ENCODE measurements at regions not wholly inside any gene's neighbourhood (a gene's known extent, or its start where the extent isn't known, plus 50 kb on each side); places are given as distances from the start of the nearest gene placed in this dataset.
"Not testable (repeated sequence)": the region's sequence is repeated elsewhere in the genome, so short reads cannot be mapped to it uniquely, and the experiment has no call there.

- ATAC-seq (no peak), DNase-seq (ENCODE audit: low spot score) (no peak)
- Mint-ChIP-seq H3K9me3 (no peaks in the 10 kb centered on the region), H3K4me3 (no peak overlapping the region), H3K27ac (no peak overlapping the region), H3K36me3 (no peaks in the 10 kb centered on the region), H3K27me3 (peaks cover 26 to 48% of the 10 kb centered on the region in 2 donors), H3K4me1 (ENCODE audit: low read depth in 2 of 2) (no peaks in the 10 kb centered on the region)
These were observed 98.9 kb upstream of the MAPRE2 start for GRCh38 chr18:34942276-34942675.

- Mint-ChIP-seq H3K27ac (no peak overlapping the region), H3K36me3 (no peaks in the 10 kb centered on the region), H3K4me1 (ENCODE audit: low read depth in 2 of 2) (no peaks in the 10 kb centered on the region), H3K9me3 (no peaks in the 10 kb centered on the region), H3K4me3 (no peak overlapping the region), H3K27me3 (peaks cover 22 to 42% of the 10 kb centered on the region in 2 donors)
- ATAC-seq (no peak), DNase-seq (ENCODE audit: low spot score) (no peak)
These were observed 98.2 kb upstream of the MAPRE2 start for GRCh38 chr18:34942975-34943374.

- Mint-ChIP-seq H3K4me3 (no peak overlapping the region), H3K9me3 (no peaks in the 10 kb centered on the region), H3K27ac (no peak overlapping the region), H3K36me3 (no peaks in the 10 kb centered on the region), H3K27me3 (peaks cover 22 to 42% of the 10 kb centered on the region in 2 donors), H3K4me1 (ENCODE audit: low read depth in 2 of 2) (no peaks in the 10 kb centered on the region)
- ATAC-seq (no peak), DNase-seq (ENCODE audit: low spot score) (no peak)
These were observed 97.6 kb upstream of the MAPRE2 start for GRCh38 chr18:34943587-34943986.

- Mint-ChIP-seq H3K27me3 (peaks cover 12 to 21% of the 10 kb centered on the region in 2 donors), H3K4me1 (ENCODE audit: low read depth in 2 of 2) (no peaks in the 10 kb centered on the region), H3K4me3 (no peak overlapping the region), H3K9me3 (no peaks in the 10 kb centered on the region), H3K36me3 (no peaks in the 10 kb centered on the region), H3K27ac (no peak overlapping the region)
- DNase-seq (ENCODE audit: low spot score), result no peak
- no peak for ATAC-seq
These were observed 93.5 kb upstream of the MAPRE2 start for GRCh38 chr18:34947711-34948125.

GRCh38 chr18:34951625-34952379 lies 89.4 kb upstream of the MAPRE2 start:
- Mint-ChIP-seq H3K36me3 (peaks cover 6% of the 10 kb centered on the region), H3K27me3 (peaks cover 12 to 19% of the 10 kb centered on the region in 2 donors), H3K4me3 (no peak overlapping the region), H3K9me3 (peaks cover 4% of the 10 kb centered on the region), H3K27ac (no peak overlapping the region), H3K4me1 (ENCODE audit: low read depth in 2 of 2) (no peaks in the 10 kb centered on the region)
- DNase-seq (ENCODE audit: low spot score) (no peak), ATAC-seq (no peak)

- Mint-ChIP-seq H3K36me3 (peaks cover 6% of the 10 kb centered on the region), H3K4me3 (no peak overlapping the region), H3K4me1 (ENCODE audit: low read depth in 2 of 2) (no peaks in the 10 kb centered on the region), H3K9me3 (peaks cover 4% of the 10 kb centered on the region), H3K27ac (no peak overlapping the region), H3K27me3 (peaks cover 19 to 32% of the 10 kb centered on the region in 2 donors)
- ATAC-seq (no peak), DNase-seq (ENCODE audit: low spot score) (no peak)
These were observed 88.0 kb upstream of the MAPRE2 start for GRCh38 chr18:34953212-34953611.

GRCh38 chr18:34955494-34955893 lies 85.7 kb upstream of the MAPRE2 start:
- not testable (repeated sequence) for H3K27ac Mint-ChIP-seq; H3K36me3 Mint-ChIP-seq; ATAC-seq; H3K4me1 Mint-ChIP-seq (ENCODE audit: low read depth in 2 of 2); H3K4me3 Mint-ChIP-seq; DNase-seq (ENCODE audit: low spot score); H3K9me3 Mint-ChIP-seq
- peaks cover 23 to 50% of the 10 kb centered on the region in 2 donors for H3K27me3 Mint-ChIP-seq

GRCh38 chr18:34956663-34957062 lies 84.5 kb upstream of the MAPRE2 start:
- peaks cover 4% of the 10 kb centered on the region for H3K9me3 Mint-ChIP-seq
- ATAC-seq, result no peak
- no peak overlapping the region for H3K4me3 Mint-ChIP-seq
- H3K4me1 Mint-ChIP-seq (ENCODE audit: low read depth in 2 of 2), result no peaks in the 10 kb centered on the region
- peaks cover 6% of the 10 kb centered on the region for H3K36me3 Mint-ChIP-seq
- no peak for DNase-seq (ENCODE audit: low spot score)
- peaks cover 23 to 50% of the 10 kb centered on the region in 2 donors for H3K27me3 Mint-ChIP-seq
- H3K27ac Mint-ChIP-seq, result no peak overlapping the region

GRCh38 chr18:34957119-34957863 lies 83.9 kb upstream of the MAPRE2 start:
- Mint-ChIP-seq H3K36me3 (peaks cover 6% of the 10 kb centered on the region), H3K27ac (no peak overlapping the region), H3K4me3 (no peak overlapping the region), H3K9me3 (peaks cover 4% of the 10 kb centered on the region), H3K4me1 (ENCODE audit: low read depth in 2 of 2) (no peaks in the 10 kb centered on the region), H3K27me3 (peaks cover 22 to 50% of the 10 kb centered on the region in 2 donors)
- DNase-seq (ENCODE audit: low spot score) (no peak), ATAC-seq (no peak)

GRCh38 chr18:34957864-34958259 lies 83.4 kb upstream of the MAPRE2 start:
- Mint-ChIP-seq H3K27me3 (peaks cover 19 to 51% of the 10 kb centered on the region in 2 donors), H3K9me3 (peaks cover 4% of the 10 kb centered on the region), H3K36me3 (peaks cover 6% of the 10 kb centered on the region), H3K4me3 (no peak overlapping the region), H3K27ac (no peak overlapping the region), H3K4me1 (ENCODE audit: low read depth in 2 of 2) (no peaks in the 10 kb centered on the region)
- ATAC-seq, result no peak
- DNase-seq (ENCODE audit: low spot score), result no peak

GRCh38 chr18:34959211-34959829 lies 81.9 kb upstream of the MAPRE2 start:
- Mint-ChIP-seq H3K4me1 (ENCODE audit: low read depth in 2 of 2) (no peaks in the 10 kb centered on the region), H3K27me3 (peaks cover 18 to 58% of the 10 kb centered on the region in 2 donors), H3K27ac (no peak overlapping the region), H3K4me3 (no peak overlapping the region), H3K9me3 (peaks cover 4% of the 10 kb centered on the region), H3K36me3 (peaks cover 6% of the 10 kb centered on the region)
- no peak for DNase-seq (ENCODE audit: low spot score)
- no peak for ATAC-seq

- Mint-ChIP-seq H3K36me3 (peaks cover 6% of the 10 kb centered on the region), H3K4me1 (ENCODE audit: low read depth in 2 of 2) (no peaks in the 10 kb centered on the region), H3K9me3 (peaks cover 4% of the 10 kb centered on the region), H3K27ac (no peak overlapping the region), H3K4me3 (no peak overlapping the region), H3K27me3 (peaks cover 18 to 51% of the 10 kb centered on the region in 2 donors)
- ATAC-seq (no peak), DNase-seq (ENCODE audit: low spot score) (no peak)
These were observed 81.2 kb upstream of the MAPRE2 start for GRCh38 chr18:34959989-34960388.

GRCh38 chr18:34965108-34965507 lies 76.1 kb upstream of the MAPRE2 start:
- Mint-ChIP-seq H3K27me3 (peaks cover 2 to 22% of the 10 kb centered on the region in 2 donors), H3K4me1 (ENCODE audit: low read depth in 2 of 2) (no peaks in the 10 kb centered on the region), H3K36me3 (no peaks in the 10 kb centered on the region), H3K27ac (no peak overlapping the region), H3K4me3 (no peak overlapping the region), H3K9me3 (no peaks in the 10 kb centered on the region)
- DNase-seq (ENCODE audit: low spot score) (no peak), ATAC-seq (no peak)

- peaks cover 0 to 3% of the 10 kb centered on the region in 2 donors for H3K4me1 Mint-ChIP-seq (ENCODE audit: low read depth in 2 of 2)
- no peak for DNase-seq (ENCODE audit: low spot score)
- ATAC-seq, result no peak
- H3K4me3 Mint-ChIP-seq, result no peak overlapping the region
- peaks cover 5 to 22% of the 10 kb centered on the region in 2 donors for H3K27me3 Mint-ChIP-seq
- H3K36me3 Mint-ChIP-seq, result no peaks in the 10 kb centered on the region
- H3K9me3 Mint-ChIP-seq, result no peaks in the 10 kb centered on the region
- no peak overlapping the region for H3K27ac Mint-ChIP-seq
These were observed 75.6 kb upstream of the MAPRE2 start for GRCh38 chr18:34965566-34965965.

Data from natural killer cell treated with Interleukin-12 subunit alpha and Interleukin-12 subunit beta and Interleukin-15 and Interleukin-18, amount 100 ng/mL, for 72 hours (primary cell).